Mesenchymal stem cell (in vitro differentiated cells and primary cell): ENCODE measurements at regions not wholly inside any gene's neighbourhood (a gene's known extent, or its start where the extent isn't known, plus 50 kb on each side); places are given as distances from the start of the nearest gene placed in this dataset.

Experiments
- DNase-seq: peaks from one replicate; pipeline ENCODE4 v3.0.0-alpha.2; 2013
- H2AFZ ChIP-seq: one replicate; pipeline ENCODE4 v1.6.1; 2013; ENCODE audit warnings: low read depth, mild to moderate bottlenecking, control low read depth, inconsistent platforms, low read length, moderate library complexity
- H2AK5ac ChIP-seq: 2 replicates; pipeline ENCODE4 v1.6.1; 2013; ENCODE audit warnings: low read length, moderate library complexity, mild to moderate bottlenecking, inconsistent platforms; ENCODE audit not compliant: severe bottlenecking
- H2BK120ac ChIP-seq: one replicate; pipeline ENCODE4 v1.6.1; 2013; ENCODE audit warnings: low read depth, mild to moderate bottlenecking, inconsistent platforms, low read length, moderate library complexity
- H2BK12ac ChIP-seq, 2 experiments: one replicate each; pipeline ENCODE4 v1.6.1; 2013; ENCODE audit warnings: inconsistent platforms in 2 of 2, low read length in 2 of 2, mild to moderate bottlenecking in 2 of 2, moderate library complexity in 2 of 2, control low read depth in 1 of 2
- H2BK15ac ChIP-seq: one replicate; pipeline ENCODE4 v1.6.1; 2013; ENCODE audit warnings: mild to moderate bottlenecking, low read depth, inconsistent platforms; ENCODE audit not compliant: poor library complexity, severe bottlenecking
- H2BK5ac ChIP-seq: 2 replicates; pipeline ENCODE4 v1.6.1; 2013; ENCODE audit warnings: low read depth, mild to moderate bottlenecking, low read length, control low read depth, inconsistent platforms; ENCODE audit not compliant: poor library complexity, severe bottlenecking
- H3K14ac ChIP-seq, 2 experiments: one replicate each; pipeline ENCODE4 v1.6.1; 2013; ENCODE audit warnings: inconsistent platforms in 2 of 2, low read length in 2 of 2, control low read depth in 1 of 2, mild to moderate bottlenecking in 1 of 2, moderate library complexity in 1 of 2
- H3K18ac ChIP-seq, 2 experiments: one replicate each; pipeline ENCODE4 v1.6.1; 2013; ENCODE audit warnings: inconsistent platforms in 2 of 2, low read length in 2 of 2, control low read depth in 1 of 2, low read depth in 1 of 2, mild to moderate bottlenecking in 1 of 2
- H3K23ac ChIP-seq, 2 experiments: one replicate each; pipeline ENCODE4 v1.6.1; 2013; ENCODE audit warnings: inconsistent platforms in 2 of 2, low read length in 2 of 2, mild to moderate bottlenecking in 2 of 2, moderate library complexity in 2 of 2, control low read depth in 1 of 2
- H3K27ac ChIP-seq: 2 replicates; pipeline ENCODE4 v1.5.1; 2013; ENCODE audit warnings: mild to moderate bottlenecking, moderate library complexity, low read length, control low read depth, inconsistent platforms; ENCODE audit not compliant: poor library complexity, severe bottlenecking
- H3K27me3 ChIP-seq, 2 experiments: 2 replicates each; pipeline versions ENCODE4 v1.6.1 to v1.7.0; 2013; ENCODE audit warnings: low read length in 2 of 2, mild to moderate bottlenecking in 2 of 2, moderate library complexity in 2 of 2, control low read depth in 1 of 2, inconsistent platforms in 1 of 2; ENCODE audit not compliant: control insufficient read depth in 1 of 2, insufficient read depth in 1 of 2
- H3K36me3 ChIP-seq, 2 experiments: 2 replicates each; pipeline versions ENCODE4 v1.6.1 to v1.7.0; 2013; ENCODE audit warnings: low read length in 2 of 2, control low read depth in 1 of 2, inconsistent platforms in 1 of 2, low read depth in 1 of 2, mild to moderate bottlenecking in 1 of 2; ENCODE audit not compliant: insufficient read depth in 2 of 2, control insufficient read depth in 1 of 2
- H3K4ac ChIP-seq, 2 experiments: one replicate each; pipeline ENCODE4 v1.6.1; 2013; ENCODE audit warnings: inconsistent platforms in 2 of 2, low read length in 2 of 2, mild to moderate bottlenecking in 2 of 2, moderate library complexity in 2 of 2, control low read depth in 1 of 2, low read depth in 1 of 2
- H3K4me1 ChIP-seq: 2 replicates; pipeline ENCODE4 v1.6.1; 2013; ENCODE audit warnings: low read depth, low read length, control low read depth; ENCODE audit not compliant: control insufficient read depth, insufficient read depth
- H3K4me2 ChIP-seq: 2 replicates; pipeline ENCODE4 v1.6.1; 2013; ENCODE audit warnings: low read length, mild to moderate bottlenecking, inconsistent platforms; ENCODE audit not compliant: poor library complexity, severe bottlenecking
- H3K4me3 ChIP-seq, 2 experiments: 2 replicates each; pipeline versions ENCODE4 v1.5.1 to v1.7.0; 2013; ENCODE audit warnings: low read length in 2 of 2, mild to moderate bottlenecking in 2 of 2, control low read depth in 1 of 2, low read depth in 1 of 2; ENCODE audit not compliant: insufficient read depth in 1 of 2
- H3K79me1 ChIP-seq: replicated peaks from 2 replicates; pipeline ENCODE4 v1.6.1; 2013; ENCODE audit warnings: mild to moderate bottlenecking, control low read depth, low read length, inconsistent platforms; ENCODE audit not compliant: poor library complexity, severe bottlenecking
- H3K9ac ChIP-seq: 2 replicates; pipeline ENCODE4 v1.7.0; 2013; ENCODE audit warnings: mild to moderate bottlenecking, low read length, moderate library complexity
- H3K9me3 ChIP-seq: 2 replicates; pipeline ENCODE4 v1.7.0; 2013; ENCODE audit warnings: mild to moderate bottlenecking, low read length; ENCODE audit not compliant: control insufficient read depth
- H4K8ac ChIP-seq: one replicate; pipeline ENCODE4 v1.6.1; 2013; ENCODE audit warnings: inconsistent platforms, mild to moderate bottlenecking, low read length, moderate library complexity
- H4K91ac ChIP-seq: one replicate; pipeline ENCODE4 v1.6.1; 2013; ENCODE audit warnings: mild to moderate bottlenecking, low read length, inconsistent platforms
- WGBS: methylation state at CpG from one replicate; pipeline ENCODE4 v1.1.7; 2013; ENCODE audit warnings: mixed read lengths; 5-methylcytosine and 5-hydroxymethylcytosine counted together

GRCh38 chr3:177823701-177824189 is 626.5 kb upstream of the TBL1XR1 start:
- Histone ChIP-seq H4K91ac (no peak overlapping the region), H3K4me3 (no peak overlapping the region), H3K4me1 (peaks cover 11% of the 10 kb centered on the region), H3K4me2 (no peak overlapping the region), H2AK5ac (peak overlapping the region; percentile 63), H2BK120ac (no peak overlapping the region), H3K36me3 (no peaks in the 10 kb centered on the region), H3K18ac (peak overlapping the region in 1 of 2 experiments; percentile 54), H3K4ac (peak overlapping the region in 1 of 2 experiments; percentile 65), H2BK12ac (peak overlapping the region; percentile 12 to 38), H2BK15ac (no peak overlapping the region), H4K8ac (no peak overlapping the region), H3K9me3 (no peaks in the 10 kb centered on the region), H3K27ac (no peak overlapping the region), H2BK5ac (no peak overlapping the region), H3K14ac (no peak overlapping the region), H3K79me1 (no peaks in the 10 kb centered on the region), H2AFZ (no peak overlapping the region), H3K9ac (no peak overlapping the region), H3K23ac (no peak overlapping the region), H3K27me3 (no peaks in the 10 kb centered on the region)
- WGBS = 97% methylated on average over 8 of the region's 9 CpGs
- DNase-seq = no peak

GRCh38 chr3:177824190-177824786 is 627.0 kb upstream of the TBL1XR1 start:
- H2BK12ac ChIP-seq = peak overlapping the region in 1 of 2 experiments; percentile 28
- H3K18ac ChIP-seq = peak overlapping the region in 1 of 2 experiments; percentile 52
- H3K4me3 ChIP-seq = peak overlapping the region in 1 of 2 experiments; percentile 3
- H3K4me2 ChIP-seq = no peak overlapping the region
- peak overlapping the region; percentile 1 for H2BK5ac ChIP-seq
- H3K79me1 ChIP-seq = no peaks in the 10 kb centered on the region
- H3K23ac ChIP-seq = no peak overlapping the region
- 49% methylated on average over 4 of the region's 4 CpGs for WGBS
- peak overlapping the region; percentile 13 for H2BK120ac ChIP-seq
- H2AK5ac ChIP-seq = peak overlapping the region; percentile 18
- peaks cover 11% of the 10 kb centered on the region for H3K4me1 ChIP-seq
- H2AFZ ChIP-seq = no peak overlapping the region
- H3K9ac ChIP-seq = peak overlapping the region; percentile 16
- H3K9me3 ChIP-seq = no peaks in the 10 kb centered on the region
- H3K27me3 ChIP-seq = no peaks in the 10 kb centered on the region
- H3K14ac ChIP-seq = no peak overlapping the region
- H3K27ac ChIP-seq = peak overlapping the region; percentile 15
- peak; percentile 59 for DNase-seq
- no peak overlapping the region for H2BK15ac ChIP-seq
- no peak overlapping the region for H4K8ac ChIP-seq
- H3K36me3 ChIP-seq = no peaks in the 10 kb centered on the region
- H4K91ac ChIP-seq = peak overlapping the region; percentile 18
- no peak overlapping the region for H3K4ac ChIP-seq

GRCh38 chr3:177824841-177825240 is 627.6 kb upstream of the TBL1XR1 start:
- peak overlapping the region; percentile 34 to 46 for H3K4ac ChIP-seq
- H3K14ac ChIP-seq = no peak overlapping the region
- H4K91ac ChIP-seq = no peak overlapping the region
- H2BK120ac ChIP-seq = peak overlapping the region; percentile 13
- WGBS = 50% methylated on average over 2 of the region's 4 CpGs
- peak overlapping the region; percentile 58 to 69 for H3K18ac ChIP-seq
- H3K23ac ChIP-seq = no peak overlapping the region
- H2BK15ac ChIP-seq = no peak overlapping the region
- no peaks in the 10 kb centered on the region for H3K27me3 ChIP-seq
- peak overlapping the region; percentile 54 for H2AK5ac ChIP-seq
- H3K9me3 ChIP-seq = no peaks in the 10 kb centered on the region
- no peak overlapping the region for H2BK5ac ChIP-seq
- DNase-seq = no peak
- no peaks in the 10 kb centered on the region for H3K36me3 ChIP-seq
- peak overlapping the region; percentile 69 for H4K8ac ChIP-seq
- no peak overlapping the region for H3K27ac ChIP-seq
- no peak overlapping the region for H2AFZ ChIP-seq
- peaks cover 11% of the 10 kb centered on the region for H3K4me1 ChIP-seq
- H3K4me3 ChIP-seq = no peak overlapping the region
- peak overlapping the region; percentile 16 for H3K9ac ChIP-seq
- H3K79me1 ChIP-seq = no peaks in the 10 kb centered on the region
- no peak overlapping the region for H3K4me2 ChIP-seq
- H2BK12ac ChIP-seq = peak overlapping the region; percentile 31 to 38

- Histone ChIP-seq H4K91ac (peak overlapping the region; percentile 97), H3K4me1 (peaks cover 12% of the 10 kb centered on the region), H2BK5ac (no peak overlapping the region), H3K79me1 (no peaks in the 10 kb centered on the region), H2AFZ (no peak overlapping the region), H3K18ac (peak overlapping the region; percentile 25 to 85), H3K23ac (no peak overlapping the region), H3K27ac (no peak overlapping the region), H4K8ac (peak overlapping the region; percentile 52), H3K27me3 (peaks cover 0 to under 1% of the 10 kb centered on the region in 2 experiments), H2BK120ac (peak overlapping the region; percentile 50), H2BK12ac (peak overlapping the region; percentile 81 to 100), H3K36me3 (no peaks in the 10 kb centered on the region), H3K4ac (peak overlapping the region; percentile 19 to 69), H2BK15ac (peak overlapping the region; percentile 8), H3K4me3 (no peak overlapping the region), H3K9me3 (no peaks in the 10 kb centered on the region), H3K4me2 (no peak overlapping the region), H3K9ac (no peak overlapping the region), H2AK5ac (peak overlapping the region; percentile 63), H3K14ac (no peak overlapping the region)
- DNase-seq = no peak
- WGBS = 96% methylated on average over 10 of the region's 10 CpGs
These were observed 629.0 kb upstream of the TBL1XR1 start for GRCh38 chr3:177826253-177826652.
